ENCODE measurements at regions not wholly inside any gene's neighbourhood (a gene's known extent, or its start where the extent isn't known, plus 50 kb on each side); places are given as distances from the start of the nearest gene placed in this dataset.

DNA sequence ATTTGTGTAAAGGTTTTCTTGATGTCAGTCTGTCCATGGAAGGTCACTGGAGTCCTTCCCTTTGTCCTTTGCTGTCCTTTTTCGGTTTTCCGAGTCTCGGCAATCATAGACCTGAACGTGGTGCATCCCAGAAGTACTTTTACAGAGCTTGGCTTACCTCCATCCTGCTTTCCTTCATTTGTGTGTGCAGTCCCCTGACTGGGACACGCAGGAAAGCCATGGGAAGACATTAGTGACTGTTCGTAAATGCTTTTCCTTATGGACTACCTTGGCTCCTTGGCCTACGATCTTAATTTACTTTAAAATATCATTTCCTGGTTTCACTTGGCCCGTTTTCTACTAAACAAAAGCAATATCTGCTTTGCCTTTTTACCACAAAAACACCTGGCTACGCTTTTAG is 328.4 kb upstream of the RARB start:
- no peak for DNase-seq (ENCODE audit: low spot score)

DNA sequence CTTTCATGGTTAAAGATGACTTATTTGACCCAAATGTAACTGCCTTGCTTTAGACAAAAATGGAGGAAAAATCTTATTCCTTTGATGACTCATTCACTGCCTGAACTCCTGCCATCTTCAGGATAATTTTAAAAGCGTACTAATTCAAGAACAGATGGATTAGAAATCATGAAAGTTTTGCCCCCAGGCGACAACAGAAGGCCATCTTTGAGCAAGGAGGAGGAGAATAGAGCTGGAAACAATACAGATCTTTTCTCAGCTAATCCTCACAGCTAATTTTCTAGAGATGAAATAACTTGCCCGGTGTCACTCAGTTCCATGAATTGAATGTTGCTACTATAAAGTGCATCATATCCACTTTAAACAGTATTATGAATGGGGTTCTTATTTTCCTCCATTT is 324.7 kb upstream of the RARB start:
- DNase-seq (ENCODE audit: low spot score) = no peak

DNA sequence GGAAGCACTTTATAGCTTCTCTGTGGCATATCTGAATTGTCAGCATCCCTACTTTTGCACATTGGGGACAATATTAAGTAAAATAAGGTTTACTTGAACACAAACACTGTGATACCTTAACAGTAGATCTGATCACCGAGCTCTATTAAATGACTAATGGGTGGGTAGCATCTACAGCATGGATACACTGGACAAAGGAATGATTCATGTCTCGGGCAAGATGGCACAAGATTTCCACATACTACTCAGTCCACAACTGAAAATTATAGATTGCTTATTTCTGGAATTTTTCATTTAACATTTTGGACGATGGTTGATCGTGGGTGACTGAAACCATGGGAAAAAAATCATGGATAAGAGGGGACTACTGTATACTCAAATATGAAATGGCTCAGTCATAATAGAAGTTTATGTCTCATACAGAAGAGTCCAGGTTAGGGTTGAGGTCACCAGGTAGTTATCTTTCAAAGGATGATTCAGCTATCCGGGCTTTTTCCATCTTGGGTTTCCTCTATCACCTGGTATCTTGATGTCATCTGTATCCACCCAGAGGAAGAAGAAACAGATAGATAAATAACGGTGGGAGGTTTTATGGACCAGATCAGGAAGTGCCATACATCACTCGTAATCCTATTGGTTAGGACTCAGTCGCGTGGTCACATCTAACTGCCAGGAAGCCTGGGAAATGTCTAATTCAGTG is 320.0 kb upstream of the RARB start:
- no peak for DNase-seq (ENCODE audit: low spot score)

DNA sequence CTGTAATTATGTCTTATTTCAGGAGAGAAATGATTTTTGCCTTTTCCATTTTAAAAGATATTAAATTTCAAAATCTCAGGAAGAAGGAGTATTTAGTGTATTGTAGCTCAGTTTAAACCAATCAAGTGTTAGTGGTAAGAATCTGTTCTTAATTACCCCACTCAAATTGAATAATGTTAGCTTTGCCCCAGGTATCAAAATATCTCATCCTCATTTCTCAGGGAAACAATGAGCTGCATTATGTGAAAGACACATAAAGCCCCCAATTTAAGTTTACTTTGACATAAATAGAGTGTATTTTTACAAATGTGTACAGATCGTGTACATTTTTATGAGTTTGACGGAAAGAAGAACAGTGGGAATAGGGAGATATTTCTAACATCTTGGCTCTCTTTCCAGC is 317.4 kb upstream of the RARB start:
- no peak for DNase-seq (ENCODE audit: low spot score)

DNA sequence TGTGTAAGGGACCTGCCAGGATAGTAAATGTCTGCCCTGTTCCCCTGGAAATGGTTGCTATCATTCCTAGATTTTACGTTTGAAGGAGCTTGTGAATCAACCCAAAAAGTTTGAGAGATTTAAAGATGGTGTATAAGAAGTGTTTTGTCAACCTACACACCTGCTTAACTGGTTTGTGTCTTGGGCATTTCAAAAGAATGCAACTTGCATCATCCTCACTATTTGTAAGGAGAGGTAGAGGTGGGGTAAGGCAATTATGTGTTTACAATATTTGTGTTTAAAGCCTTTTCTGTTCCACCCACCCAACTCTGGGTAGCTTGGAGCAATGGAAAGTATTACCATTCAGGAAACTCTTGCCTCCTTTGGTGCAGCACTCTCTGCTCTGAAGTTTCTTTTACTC is 314.2 kb upstream of the RARB start:
- no peak for DNase-seq (ENCODE audit: low spot score)

DNA sequence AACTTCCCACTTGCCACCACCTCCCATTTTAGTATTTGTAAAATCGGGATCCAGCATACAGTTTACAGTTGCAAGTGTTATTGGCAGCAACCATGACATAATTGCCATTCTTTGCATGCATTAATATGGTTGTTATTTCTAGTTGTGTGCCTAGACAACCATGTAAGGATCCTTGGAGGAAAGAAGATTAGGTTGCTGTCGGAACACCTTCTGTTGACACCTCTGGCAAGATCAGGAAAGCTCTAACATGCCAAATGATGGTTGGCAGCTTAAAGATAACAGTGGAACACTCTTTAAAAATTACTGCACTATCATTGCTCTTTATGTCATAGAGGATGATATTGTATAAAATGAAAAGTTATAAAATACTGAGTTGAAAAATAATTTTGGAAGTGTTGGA is 313.5 kb upstream of the RARB start:
- no peak for DNase-seq (ENCODE audit: low spot score)

DNA sequence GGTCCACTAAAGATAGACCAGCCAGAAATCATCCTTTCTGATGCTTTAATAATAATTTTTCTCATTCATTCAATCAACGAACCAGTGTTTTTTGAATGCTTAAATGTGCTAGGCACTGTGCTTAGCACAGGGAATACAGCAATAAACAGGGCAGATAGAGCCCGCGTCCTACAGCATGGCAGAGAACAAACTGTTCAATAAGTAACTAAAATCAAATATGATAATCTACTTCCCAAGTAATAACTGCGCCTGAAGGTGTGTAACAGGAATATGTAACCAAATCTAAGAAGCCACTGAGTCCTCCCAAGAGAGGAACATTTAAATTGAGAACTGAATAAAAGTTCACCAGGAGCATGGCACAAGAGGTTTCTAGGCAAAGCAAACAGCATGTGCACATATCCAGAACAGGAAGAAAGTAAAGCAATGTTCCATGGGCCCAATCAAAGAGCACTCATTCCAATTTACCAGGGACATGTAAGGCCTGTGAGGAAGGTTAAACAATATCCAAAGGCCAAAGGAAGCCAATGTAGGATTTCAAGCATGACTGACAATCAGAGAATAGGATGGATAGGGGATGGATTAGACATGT is 311.0 kb upstream of the RARB start:
- DNase-seq (ENCODE audit: low spot score) = no peak

DNA sequence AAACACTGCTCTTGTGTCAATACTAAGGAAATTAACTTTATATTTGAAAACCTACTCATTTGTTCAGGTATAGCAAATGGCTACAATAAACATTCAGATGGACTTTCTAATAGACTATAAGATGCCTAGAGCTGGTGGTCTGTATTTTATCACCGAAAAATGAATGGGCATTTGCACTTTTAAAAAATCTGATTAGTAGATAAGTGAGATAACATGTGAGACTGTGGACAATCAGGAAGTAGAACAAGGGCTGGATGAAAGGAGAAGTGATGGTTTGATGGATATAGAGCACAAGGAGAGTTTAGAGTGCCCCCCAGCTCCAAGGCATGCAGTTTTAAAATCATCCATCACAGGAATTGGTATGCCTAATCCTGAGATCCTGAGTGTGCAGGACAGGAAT is 308.4 kb upstream of the RARB start:
- DNase-seq (ENCODE audit: low spot score) = no peak

DNA sequence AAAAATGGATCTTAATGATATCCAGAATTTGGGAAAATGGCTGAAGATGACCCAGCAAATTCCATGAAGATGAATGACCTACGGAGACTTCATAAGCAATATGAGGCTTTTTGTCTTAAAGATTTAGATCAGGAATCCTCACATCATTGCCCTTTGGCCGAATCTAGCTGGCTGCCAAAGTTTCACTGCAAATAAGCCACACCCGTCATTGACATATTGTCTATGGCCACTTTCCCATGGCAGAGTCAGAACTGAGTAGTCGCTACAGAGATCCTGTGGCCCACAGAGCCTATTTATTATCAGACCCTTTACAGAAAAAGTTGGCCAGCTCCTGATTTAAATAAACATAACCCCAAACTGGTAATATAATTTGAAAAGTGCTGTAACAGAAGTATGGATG is 307.4 kb upstream of the RARB start:
- no peak for DNase-seq (ENCODE audit: low spot score)

DNA sequence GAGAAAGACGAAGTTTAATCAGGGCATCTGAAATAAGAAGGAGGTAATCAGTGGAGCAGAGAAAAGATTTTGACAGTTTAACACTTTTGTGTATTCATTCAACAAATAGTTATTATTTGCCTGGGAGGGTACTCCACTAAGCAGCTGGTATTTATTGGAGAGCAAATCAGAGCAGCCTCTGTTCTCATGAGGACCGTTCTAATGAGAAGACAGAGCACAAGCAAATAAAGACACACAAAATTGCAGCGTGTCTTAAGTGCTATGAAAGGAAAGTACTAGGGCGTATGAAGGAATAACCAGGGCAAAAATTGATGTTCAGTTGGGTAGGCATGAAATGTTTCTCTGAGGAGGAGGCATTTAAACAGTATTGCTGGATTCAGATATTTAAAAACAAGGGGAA is 302.9 kb upstream of the RARB start:
- DNase-seq (ENCODE audit: low spot score) = no peak

DNA sequence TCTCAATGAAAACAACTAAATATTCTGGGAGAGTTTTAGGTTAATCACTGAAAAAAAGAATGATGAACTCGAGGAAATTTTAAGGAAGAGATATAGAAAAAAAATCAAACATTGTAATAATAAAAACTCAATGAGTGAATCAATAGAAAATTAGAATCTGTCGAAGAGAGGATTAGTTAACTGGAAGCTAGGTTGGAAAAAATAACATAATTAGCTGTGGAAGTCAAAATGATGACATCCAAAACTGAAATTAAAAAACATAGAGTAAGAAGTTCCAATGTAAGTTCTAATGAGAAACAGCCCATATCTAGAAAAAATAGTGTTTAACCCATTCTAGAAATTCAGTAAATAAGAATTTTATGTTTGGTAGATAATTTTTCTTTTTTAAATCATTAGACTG is 299.3 kb upstream of the RARB start:
- no peak for DNase-seq (ENCODE audit: low spot score)

DNA sequence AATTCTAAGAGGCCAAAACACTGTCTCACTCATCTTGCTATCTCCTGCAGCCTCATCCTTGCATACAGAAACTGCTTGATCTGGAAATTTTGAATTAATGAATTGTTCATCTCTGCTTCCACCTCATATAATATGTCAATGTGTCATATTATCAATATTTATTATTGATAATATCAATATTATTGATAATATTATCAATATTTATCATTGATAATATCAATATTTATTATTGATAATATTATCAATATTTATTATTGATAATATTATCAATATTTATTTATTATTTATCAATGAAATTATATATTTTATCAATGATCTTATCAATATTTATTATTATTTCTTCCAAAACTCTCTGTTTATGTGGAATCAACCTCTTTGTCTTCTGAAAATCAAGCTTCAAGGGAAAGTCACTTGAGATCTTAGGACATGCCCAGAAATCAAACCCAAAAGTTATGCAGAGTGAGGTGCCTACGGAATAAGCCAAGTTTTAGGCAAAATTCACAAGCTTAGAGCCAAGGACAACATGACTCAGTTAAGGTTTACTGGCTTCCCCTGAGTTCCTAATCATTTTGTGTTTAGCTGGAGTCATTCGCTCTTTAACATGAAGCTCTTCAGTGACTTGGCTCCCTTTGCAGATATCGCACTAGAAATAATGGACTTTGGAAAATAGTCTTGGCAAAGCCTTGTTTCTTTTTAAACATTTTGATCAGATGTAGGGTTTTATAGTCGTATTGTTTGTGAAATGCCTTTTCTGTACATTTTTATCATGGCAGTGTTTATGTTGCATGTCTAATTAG is 297.1 kb upstream of the RARB start:
- DNase-seq (ENCODE audit: low spot score) = no peak

DNA sequence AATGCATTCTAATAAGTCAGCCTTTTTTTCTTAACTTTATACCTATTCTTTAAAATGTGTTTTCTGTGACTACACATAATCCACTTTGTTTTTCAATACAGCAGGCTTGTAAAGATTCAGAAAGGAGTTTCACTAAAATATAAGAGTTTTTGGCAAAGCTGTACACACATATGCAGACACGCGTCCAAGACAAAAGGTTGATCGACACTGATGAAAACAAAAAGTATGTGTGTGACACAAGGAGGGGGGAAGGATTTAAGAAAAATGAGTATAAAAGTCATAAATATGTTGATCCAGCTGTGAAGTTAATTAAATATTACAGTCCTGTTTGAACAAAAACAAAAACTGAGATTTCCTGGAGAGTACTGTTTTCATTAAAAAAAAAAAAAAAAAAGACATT is 294.5 kb upstream of the RARB start:
- DNase-seq (ENCODE audit: low spot score) = no peak

DNA sequence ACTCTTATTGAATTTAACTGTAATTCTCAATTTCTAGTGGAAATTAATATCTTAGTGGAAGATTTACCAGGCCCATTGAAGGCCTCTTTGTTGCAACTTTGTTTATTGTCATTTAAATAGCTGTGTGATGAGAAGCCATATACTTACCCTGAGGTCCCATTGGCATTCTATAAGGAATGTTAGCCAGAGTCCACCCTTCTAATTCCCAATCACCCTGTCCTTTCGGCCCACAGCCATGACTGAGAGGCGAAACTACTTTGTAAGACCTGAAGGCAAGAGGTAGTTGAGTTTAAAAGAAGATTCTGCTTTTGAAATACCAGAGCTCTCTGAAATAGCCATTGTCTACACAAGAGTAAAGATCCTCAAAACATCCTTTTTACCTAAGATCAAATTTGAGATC is 290.5 kb upstream of the RARB start:
- DNase-seq (ENCODE audit: low spot score) = no peak

DNA sequence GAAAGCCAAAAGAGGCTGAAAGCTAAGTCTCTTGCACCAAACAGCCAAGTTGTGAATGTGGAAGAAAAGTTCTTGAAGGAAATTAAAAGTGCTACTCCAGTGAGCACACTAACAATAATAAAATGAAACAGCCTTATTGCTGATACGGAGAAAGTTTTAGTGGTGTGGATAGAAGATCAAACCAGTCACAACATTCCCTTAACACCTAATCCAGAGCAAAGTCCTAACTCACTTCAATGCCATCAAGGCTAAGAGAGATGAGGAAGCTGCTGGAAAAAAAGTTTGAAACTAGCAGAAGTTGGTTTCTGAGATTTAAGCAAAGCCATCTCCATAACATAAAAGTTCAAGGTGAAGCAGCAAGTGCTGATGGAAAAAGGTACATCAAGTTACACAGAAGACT is 288.8 kb upstream of the RARB start:
- DNase-seq (ENCODE audit: low spot score) = no peak

DNA sequence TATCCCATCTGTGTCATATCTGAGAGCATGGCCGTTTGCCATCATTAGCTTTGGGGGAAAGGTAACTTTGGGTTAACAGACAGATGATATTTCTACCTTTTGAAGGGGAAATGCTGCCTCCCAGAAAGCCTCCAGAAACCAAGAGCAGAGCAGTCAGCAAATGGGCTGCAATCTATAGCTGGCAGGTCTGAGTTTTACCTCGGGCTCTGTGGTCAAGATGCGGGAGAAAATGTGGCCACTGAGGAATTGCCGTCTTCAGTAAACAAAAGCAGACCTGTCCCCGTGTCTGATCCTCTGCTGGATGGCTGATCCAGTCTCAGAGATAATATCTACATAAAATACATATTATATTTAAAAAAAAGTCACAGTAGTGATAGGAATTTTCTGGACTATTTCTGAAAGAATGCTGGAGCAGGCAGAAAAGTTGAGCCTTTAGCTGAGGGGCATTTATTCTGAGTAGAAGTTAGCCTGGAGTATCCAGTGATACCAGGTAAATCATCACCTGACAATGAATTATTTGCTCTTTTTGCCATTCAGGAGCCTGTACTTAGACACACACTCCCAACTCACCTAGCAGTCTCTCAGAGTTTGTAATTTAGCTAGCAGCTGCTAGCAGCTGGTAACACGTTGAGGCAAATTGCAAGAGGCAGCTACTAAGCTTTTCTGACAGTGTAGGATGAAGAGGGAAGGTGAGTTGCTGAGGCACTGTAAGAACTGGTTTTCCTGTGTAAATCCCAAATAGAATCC is 285.3 kb upstream of the RARB start:
- no peak for DNase-seq (ENCODE audit: low spot score)

DNA sequence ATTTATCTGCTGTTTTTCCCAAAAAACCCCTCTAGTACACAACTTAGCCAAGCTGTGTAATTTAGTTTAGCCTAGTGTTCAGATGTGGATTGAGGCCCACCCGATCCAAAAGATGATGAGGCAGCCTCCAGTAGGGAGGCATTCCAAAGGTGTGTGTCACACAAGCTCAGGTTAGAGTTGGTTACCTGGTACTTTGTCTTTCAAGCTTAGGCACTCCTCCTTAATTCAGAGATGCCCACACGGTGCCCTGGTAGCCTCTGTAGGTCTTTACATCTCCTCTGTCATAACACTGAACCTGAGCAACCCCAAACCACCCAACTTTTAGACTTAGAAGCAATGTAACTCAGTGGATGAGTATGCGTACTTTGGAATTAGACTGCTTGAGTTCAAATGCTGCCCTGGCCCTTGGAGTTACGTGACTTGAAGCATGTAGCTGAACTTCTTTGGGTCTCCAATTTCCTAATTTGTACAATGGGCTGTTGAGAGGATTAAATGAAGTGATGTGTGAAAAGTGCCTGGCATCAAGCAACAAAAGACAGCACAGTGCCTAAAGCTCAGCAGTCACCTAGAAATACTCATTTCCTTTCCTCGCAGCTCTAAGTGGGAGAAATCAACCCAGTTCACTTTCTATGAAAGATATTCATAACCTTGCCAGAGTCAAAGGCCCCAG is 284.6 kb upstream of the RARB start:
- no peak for DNase-seq (ENCODE audit: low spot score)

DNA sequence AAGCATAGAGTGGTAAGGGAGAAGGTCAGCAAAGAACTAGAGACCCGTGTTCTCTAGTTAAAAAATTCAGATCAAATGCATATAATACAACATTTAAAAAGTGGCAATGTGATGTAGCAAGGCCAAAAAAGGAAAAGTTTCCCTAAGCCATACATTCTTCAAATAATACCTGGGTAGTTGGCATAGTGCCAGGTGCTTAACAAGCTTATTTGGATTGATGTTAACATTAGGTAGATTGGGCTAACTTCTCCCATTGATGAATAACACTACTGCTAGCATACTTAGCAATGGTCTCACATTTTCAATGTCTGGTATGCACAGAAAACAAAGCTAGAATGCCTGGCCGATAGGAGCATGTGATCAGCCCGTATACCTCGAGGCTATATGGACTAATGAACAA is 283.6 kb upstream of the RARB start:
- DNase-seq (ENCODE audit: low spot score) = no peak

DNA sequence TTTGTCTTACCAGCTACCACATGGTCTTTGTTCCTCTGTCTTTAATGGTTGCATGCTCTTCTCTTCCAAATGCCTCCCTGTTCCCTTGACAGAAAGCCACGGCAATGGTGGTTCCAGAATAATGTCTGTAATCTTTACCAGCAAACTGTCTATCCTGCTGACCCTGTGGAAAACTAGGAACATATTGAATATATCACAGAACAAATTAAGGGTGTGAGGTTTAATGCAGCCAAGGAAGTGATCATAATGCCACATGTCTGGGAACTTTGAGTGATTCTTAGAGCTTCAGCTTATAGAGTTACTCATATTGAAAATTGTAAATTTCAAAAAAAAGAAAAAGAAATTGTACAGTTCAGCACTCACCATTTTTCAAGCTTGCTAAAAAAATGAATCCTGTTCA is 282.9 kb upstream of the RARB start:
- DNase-seq (ENCODE audit: low spot score) = no peak

DNA sequence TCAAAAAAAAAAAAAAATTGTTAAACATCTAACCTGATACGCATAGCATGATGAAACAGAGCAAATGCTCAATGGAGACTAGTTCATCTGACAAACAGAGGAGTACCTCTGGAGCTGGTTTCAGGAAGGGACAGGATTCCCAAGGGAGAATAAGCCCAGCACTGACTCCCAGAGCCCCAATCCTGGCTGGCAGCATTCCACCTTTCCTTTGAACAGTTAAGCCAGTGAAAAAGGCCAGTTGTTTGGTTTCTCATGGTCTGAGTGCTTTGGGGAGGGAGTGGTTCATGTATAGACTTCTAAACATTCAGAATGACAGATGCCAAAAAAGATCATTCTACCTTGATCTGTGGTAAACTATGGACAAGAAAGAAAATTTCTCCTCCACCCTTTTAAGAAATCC is 277.9 kb upstream of the RARB start:
- DNase-seq (ENCODE audit: low spot score) = no peak

DNA sequence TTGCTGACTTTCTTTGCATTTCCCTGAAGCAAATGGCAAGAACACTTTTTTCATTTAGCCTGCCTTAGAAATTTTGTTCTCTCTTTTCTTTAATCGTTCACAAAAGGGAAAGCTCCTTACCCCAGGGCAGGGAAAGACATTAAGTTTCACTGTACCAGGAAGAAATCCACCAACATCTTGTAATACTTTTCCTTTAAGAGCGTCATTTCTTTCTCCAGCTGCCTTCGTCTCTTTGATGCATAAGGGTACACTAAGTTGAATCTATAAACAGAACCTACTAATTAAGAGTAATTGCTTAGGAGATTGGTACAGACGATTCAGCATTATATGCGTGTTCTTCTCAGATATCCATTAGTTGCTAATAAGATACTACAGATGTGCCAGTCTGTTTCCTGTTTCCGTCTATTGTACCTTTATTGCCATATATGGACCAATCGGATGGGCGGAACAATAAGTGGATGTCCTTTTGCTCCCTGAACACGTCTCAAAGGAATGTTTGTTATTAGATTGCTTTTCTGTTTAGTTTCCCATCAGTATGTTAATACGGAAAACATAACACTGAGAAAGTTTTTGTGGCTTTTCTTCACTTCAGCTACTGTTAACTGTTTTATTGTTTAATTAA is 276.7 kb upstream of the RARB start:
- DNase-seq (ENCODE audit: low spot score) = no peak

DNA sequence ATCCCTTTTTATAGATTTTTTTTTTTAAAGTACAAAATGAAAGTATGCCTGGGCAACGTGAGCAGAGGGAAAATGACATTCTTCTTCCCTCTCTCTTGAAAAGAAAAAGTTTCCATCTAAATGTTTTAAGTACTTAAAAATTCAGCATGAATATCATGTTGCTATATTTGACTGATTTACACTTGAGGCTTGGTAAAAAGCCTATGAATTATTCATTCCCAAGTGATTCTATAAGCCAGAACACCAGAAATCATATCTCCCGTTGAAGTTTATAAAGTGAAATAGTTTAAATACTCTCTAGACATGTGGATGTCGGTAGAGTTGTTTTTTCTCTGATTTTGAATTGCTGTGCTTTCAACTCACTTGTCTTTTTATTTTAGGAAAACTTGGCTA is 276.2 kb upstream of the RARB start:
- DNase-seq (ENCODE audit: low spot score) = no peak

Data from Ammon's horn (tissue), 1 donor.